RPMI8226 (cell line): ENCODE measurements at regions not wholly inside any gene's neighbourhood (a gene's known extent, or its start where the extent isn't known, plus 50 kb on each side); places are given as distances from the start of the nearest gene placed in this dataset.

Source experiments
- DNase-seq: peaks from one replicate; pipeline ENCODE4 v3.0.0-alpha.2; 2015

DNA sequence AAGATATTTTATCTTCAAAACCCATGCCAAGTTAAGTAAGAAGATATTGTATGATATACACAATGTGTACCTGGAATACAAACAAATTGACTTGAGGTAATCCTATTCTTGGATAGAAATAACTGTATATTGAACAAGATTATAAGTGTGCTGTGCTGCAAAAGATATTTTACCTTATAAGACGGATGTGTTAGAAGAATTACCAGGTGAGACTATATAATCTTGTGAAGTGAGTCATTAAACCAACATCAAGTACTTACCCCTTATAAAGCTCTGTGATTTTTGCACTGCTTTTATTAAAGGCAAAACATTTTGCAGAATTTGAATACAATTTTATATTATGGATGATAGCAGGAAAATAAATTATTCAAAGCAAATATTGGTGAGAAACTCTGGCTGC lies 570.0 kb downstream of the MMUT start:
- DNase-seq = no peak

DNA sequence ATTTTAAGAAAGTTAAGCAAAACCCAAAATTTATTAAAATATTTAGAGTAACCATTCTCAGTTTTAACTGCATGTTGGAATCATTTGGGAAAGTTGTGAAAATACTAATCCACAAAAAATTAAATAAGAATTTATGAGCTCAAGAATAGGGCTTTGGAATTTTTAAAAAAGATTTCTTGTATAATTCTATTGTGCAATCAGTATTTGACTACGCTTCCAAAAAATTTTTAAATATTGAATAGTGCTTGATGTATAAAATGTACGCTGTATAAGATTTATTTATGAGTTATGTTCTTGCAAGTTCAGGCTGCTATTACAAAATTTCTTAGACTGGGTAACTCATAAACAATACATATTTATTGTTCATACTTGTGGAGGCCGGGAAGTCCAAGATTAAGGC lies 571.7 kb downstream of the MMUT start:
- no peak for DNase-seq

DNA sequence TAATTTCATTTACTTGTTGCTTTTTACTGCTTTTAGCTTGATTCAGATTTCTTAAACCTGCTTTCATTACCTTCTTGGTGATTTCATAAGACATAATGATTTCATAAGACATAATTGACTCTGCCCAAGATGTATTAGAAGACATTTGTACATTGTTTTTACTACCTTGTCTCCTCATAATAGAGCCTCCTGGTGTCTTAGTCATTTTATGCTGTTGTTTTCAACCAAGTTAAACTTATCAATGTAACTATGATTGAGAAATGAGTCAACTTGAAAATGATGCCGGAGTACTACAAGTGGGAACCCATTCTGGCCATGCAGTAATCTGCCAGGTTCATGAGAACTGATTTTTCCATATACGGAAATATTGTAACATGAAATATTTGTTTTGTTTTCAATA lies 573.6 kb downstream of the MMUT start:
- no peak for DNase-seq

DNA sequence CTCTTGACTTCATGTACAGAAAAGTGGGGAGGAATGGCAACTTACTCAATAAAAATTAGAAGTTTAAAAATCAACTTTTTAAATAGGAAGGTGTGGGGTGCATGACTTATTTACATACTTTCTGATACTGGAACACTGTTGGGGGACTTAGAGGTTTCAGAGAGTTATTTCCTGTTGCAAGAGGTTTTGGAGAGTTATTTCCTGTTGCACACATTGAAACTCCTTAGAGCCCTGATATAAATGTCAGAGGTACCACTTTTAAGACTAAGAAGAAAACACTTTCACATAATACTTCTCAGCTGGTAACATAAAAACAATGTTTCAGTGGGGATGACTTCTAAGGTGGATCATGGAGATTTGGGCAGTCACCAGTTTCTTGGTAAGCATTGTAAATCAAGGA lies 579.9 kb downstream of the MMUT start:
- no peak for DNase-seq

DNA sequence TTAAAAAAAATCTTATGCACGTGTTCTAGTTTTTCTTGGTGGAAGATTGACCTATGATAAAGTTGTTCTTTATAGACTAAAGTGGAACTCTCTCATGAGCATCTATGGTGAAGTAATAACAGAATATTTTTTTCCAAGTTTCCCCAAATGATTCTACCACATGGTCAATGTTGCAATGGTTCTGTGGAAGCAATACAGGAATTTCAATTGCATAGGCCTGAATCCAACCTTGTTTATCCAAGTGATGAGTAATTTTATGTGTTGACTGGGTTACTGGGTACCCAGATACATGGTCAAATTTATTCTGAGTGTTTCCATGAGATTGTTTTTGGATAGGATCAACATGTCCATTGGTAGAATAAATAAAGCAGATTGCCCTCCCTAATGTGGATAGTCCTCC lies 581.5 kb downstream of the MMUT start:
- no peak for DNase-seq

DNA sequence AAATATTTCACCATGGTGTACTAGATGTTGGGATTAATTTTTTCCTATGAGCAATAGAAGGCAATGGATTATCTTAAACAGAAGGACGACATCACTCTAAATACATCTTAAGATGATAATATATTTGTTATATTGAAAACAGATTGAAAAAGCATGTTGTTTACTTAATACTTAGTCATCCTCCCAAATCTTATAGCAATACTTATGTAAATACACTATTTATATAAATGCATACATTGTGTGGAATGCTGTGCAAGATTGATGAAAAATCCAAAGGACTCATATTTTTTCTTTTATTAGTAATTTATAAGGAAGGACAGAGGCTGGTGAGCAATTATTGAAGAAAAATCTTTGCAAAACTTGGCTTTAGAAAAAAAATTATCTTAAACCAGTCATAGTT lies 593.5 kb downstream of the MMUT start:
- DNase-seq = no peak

DNA sequence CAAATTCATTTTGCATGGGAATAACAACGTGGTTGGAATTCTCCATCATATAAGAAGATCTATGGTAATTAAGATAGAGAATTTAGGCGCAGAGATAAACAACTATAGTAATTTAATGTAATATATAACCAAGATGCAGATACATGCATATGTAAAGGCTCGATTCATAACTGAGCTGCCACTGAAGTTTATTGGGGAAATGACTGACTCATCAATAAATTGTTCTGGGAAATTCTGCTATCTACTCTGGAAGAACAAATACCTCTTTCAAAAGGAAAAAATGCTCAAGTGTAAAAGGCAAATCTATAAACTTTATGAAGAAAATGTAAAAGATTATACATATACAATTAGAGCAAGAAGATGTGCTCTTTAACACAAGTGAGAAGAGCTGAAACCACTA lies 596.4 kb downstream of the MMUT start:
- no peak for DNase-seq

DNA sequence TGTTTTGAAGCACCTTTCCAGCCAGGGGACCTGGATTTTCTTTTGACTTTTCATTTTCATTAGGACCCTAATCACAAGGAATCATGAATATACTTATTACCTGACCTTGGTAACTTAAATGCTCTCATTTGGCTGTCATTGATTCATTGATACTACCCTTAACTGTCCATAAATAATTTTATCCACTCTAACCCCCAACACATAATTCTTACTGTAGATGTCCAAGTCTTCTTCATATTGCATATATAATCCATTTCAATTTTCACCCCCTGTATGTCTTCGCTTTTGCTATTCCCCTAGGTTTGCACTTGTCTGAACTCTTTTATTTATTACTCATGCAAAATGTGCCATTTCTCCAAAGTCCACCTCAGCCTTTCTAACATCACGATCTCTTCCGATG lies 602.9 kb downstream of the MMUT start:
- DNase-seq = no peak

DNA sequence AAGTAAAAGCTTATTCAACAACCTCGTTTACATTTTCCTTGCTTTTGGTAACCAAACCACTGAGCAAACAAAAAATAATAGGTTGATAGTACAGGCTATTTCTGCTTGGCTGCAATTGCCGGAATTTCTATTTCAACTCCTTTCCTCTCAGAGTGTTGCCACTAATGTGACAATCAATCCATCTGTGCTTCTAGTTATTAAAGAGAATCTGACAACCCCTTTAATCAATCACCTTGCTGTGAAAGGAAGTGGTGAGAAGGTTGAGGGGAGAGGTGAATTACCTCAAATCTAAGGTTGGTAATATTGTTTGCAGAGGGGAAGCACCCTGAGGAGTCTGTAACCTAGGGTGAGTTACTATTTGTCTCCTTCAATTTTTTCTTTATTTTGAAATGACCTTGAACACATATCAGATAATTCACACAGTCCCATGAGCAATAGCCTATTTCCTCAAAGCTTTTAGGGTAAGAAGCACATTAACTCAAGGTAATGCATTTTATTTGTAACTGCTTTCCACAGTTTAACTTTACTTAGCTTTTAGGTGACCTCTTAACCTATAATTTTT lies 603.4 kb downstream of the MMUT start:
- DNase-seq = no peak

DNA sequence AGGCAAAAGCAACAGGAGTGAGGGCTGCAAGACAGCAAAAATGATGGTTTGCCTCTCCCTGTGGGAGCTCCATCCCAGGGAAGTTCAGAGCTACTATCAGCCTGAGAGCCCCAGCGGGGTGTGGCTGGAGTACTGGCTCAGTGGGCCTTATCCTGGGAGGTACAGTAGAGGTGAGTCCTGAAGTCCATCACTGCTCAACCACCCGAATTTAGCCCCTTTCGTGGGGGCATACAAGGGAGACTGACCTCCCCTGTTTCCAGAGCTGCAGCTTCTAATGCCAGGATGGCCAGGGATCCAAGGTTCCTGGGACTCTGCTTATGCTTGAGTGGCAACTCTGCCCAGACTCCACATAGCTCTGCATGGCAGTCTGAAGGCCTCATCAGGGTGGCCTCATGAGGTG lies 617.8 kb downstream of the MMUT start:
- DNase-seq = no peak

DNA sequence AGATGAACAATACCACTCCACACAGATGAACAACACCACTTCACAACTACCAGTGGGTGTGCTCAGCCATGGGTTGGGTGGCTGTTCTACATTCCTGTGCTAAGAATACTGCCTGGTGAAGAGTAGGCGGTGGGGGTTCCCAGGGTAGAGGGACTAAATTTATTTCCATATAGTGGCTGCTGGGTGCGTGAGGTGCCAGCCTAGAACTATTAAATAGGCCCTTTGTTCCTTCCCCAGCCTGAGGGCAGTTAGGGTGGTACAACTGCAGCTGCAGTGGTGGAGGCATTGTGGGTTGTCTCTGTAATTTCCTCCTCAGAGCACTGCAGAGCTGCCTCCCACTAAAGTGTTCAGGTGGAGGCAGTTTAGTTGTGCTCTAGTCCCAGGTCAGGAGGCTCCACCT lies 618.4 kb downstream of the MMUT start:
- no peak for DNase-seq

DNA sequence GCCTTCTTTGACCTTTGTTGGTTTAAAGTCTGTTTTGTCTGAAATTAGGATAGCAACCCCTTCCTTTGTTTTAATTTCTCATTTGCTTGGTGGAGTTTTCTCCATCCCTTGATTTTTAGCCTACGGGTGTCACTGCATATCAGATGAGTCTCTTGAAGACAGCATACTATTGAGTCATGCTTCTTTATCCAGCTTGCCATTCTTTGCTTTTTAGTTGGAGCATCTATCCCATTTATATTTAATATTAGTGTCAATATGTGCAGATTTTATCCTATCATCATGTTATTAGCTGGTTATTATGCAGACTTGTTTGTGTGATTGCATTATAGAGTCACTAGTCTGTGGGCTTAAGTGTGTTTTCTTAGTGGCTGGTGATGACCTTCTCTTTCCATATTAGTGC lies 622.2 kb downstream of the MMUT start:
- DNase-seq = no peak

DNA sequence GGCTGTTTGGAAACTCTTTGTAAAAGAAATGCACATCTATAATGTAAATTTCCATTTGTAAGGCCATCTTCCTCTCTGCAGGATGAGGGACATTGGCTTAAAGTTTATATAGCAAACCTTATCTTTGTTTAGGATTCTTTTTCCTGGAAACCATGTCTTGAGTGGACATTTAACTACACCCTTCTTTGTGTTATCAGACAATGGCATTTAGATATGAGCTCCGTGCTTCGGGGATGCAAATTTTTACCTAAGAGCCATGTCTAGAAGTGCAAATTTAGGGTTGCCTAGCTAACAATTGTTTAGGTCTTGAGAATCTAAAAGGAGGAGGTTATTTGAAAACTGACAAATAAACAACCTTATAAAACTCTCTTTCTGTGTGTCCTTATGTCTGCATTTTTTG lies 623.8 kb downstream of the MMUT start:
- DNase-seq = no peak

DNA sequence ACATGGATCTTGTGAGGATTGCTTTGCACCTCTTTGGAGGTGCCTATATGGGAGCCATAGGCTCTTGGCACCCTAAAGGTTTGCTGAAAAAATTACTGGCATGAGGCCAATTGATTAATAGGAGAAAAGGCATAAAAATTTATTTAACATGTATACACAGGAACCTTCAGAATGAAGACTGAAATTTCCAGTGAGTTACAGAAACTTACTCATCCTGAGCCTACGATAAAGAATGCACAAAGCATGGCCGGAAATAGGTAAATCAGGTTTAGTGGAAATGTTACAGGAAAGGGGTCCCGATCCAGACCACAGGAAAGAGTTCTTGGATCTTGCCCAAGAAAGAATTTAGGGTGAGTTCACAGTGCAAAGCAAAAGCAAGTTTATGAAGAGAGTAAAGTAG lies 625.3 kb downstream of the MMUT start:
- no peak for DNase-seq

DNA sequence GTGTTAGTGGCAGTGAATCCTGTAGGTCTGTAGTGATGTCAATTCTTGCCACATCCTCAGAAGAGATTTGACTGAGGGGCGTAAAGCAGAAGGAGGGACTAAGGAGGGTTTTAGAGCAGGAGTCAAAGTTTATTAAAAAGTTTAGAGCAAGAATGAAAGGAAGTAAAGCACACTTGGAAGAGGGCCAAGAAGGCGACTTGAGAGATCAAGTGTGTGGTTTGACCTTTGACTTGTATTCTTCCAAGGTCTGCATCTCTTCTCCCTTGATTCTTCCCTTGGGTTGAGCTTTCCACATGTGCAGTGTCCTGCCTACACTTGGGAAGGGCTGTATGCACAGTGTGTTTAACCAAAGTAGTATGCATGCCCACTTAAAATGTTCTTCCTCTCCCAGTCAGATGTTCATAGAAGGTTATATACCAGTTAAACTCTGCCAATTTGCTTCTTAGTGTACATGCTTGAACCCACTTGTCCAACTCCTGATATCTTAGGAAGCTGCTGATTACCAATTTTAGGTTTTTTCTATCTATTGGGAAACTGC lies 627.6 kb downstream of the MMUT start:
- DNase-seq = peak; percentile 4

DNA sequence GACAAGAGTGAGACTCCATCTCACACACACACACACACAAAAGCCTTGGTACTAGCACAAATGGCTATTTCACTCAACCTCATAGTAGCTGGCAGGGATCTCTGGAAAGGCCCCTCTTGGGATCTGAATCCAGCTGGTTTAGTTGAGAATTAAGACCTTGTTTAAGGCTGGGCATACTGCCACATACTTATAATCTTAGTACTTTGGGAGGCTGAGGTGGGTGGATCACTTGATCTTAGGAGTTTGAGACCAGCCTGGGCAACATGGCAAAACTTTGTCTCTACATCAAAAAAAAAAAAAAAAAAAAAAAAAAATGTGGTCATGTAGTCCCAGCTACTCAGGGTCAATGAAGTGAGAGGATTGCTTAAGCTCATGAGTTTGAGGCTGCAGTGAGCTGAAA lies 628.3 kb downstream of the MMUT start:
- DNase-seq = no peak

DNA sequence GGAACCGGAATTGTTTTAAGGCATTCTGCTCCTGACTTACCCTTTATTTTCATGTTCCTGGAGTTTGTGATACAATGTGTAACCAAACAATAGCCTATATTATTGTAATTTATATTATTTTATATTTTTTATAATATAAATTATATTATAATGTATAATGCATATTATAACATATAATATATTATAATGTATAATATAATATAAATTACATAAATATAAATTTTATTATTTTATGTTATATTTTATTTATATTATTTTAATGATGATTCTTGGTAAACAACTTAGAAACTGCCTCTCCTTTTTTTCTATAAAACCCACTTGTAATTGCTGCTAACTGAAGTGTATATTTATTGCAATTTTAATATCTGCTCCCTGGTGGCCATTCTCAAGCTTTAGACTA lies 629.1 kb downstream of the MMUT start:
- no peak for DNase-seq

DNA sequence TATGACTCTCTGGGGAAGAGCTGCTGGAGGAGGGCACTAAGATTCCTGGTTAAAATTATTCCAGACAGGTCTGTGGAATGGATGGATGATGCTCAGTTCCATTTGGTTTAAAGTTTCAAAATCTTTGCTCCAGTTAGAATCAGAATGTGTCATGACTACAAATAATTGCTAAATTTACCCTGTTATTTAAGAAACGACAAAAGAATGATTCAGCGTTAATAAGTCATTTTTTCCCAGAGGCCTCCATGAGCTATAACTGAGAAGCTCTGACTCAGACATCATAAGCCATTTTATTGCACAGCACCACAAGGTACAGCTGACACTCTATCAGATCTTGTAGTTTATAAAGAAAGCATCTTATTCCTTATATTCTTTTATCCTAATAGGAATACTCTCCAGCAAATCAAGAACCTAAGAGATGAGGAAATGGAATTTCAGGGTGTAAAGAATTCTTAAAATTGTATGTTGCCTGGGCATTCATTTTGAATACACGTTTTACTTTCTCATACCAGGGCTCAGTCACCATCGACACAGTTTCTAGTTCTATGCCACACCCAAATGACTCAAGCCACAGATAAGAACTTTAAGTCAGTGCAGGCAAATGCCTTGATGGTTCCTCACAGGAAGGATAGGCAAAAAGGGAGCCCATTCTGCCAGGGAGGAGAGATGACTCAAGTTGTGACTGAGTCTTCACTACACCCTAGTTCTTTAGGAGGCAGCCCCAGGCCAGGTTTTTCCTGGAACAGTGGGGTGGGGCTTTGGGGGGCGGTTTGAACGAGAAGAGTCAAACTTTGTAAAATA lies 636.0 kb downstream of the MMUT start:
- no peak for DNase-seq

DNA sequence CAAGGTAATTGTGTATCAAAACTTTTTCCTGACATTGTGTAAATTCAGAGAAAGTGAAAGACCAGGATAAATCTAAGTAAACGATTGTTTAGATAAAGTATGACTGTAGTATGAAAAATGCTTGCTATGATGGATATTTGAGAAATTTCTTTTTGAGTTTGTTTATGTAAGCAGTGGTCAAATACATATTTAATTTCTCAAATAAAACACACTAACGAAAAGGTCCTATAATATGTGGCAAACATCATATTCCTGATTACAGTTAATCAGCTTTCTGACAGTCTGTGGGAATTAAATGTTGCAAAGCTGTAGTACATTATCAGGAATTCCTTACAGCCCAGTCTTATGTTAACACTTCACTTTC lies 636.9 kb downstream of the MMUT start:
- no peak for DNase-seq

DNA sequence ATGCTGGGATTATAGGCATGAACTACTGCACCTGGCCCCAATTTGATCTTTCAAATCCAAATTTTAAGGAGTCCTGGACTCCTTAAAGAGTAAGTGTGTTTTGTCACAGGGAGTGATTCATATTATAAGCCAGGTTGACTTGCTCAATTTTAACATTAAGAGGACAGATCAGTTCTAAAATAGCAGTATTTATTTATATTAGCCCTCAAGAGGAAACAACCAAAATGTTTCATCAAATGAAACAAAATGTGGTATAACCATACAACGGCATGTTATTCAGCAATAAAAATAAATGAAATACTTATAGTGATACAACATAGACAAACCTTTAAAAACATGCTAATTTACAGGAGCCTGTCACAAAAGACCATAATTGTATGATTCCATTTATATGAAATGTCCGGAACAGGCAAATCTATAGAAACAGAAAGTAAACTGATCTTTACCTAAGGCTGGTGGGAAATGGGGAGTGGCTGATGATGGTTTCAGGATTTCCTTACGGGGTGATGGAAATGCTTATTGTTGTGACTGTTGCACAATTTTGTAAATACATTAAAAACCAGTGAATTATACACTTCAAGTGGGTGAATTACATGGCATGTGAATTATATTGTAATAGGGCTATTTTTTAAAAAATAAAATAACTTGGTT lies 637.4 kb downstream of the MMUT start:
- DNase-seq = no peak

DNA sequence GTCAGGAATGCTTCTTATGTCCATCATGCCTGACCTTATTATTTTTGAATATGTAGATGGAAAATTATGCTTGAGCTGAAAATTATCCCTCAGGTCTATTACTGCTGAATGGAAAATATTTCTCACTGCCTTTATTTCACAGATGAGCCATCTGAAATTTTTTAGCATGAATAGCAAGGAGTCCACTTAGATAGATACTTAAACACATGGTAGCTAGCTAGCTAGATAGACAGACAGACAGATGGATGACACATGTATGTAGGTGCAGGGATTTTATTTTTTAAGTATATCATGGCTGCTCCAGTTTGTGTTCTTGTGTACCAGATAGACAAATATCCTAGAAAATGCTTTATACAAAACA lies 645.0 kb downstream of the MMUT start:
- DNase-seq = no peak

DNA sequence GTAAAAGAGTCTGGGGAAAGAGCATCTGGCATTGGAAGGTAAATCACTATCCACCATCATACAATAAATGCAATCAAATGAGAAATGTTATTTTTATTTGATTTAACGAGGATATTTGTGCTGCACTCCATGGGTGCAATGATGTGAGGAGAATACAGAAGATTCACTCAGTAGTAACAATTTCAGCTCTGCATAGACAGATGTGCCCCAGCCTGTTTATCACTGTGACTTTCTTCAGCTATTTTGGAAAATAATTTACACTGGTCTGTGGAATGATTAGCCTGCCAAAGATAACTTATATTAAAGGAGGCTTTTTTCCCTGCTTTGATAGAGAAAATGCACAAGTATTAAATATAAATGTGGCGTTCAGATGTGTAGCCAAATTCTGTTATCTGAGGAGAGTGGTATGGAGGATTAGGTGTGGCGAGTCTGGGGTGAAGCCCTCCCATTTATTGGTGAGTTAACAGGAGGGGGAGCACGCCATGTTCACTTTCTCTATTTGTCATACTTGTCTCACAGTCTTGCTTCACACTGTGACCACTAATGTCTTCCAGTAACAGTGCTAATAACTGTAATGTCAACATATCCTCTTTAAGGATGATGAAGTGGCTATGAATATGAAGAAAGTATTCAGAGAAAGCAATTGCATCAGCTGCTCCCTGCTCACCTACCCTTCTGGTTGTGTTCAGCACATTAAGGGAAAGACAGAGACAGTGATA lies 645.6 kb downstream of the MMUT start:
- DNase-seq = no peak

DNA sequence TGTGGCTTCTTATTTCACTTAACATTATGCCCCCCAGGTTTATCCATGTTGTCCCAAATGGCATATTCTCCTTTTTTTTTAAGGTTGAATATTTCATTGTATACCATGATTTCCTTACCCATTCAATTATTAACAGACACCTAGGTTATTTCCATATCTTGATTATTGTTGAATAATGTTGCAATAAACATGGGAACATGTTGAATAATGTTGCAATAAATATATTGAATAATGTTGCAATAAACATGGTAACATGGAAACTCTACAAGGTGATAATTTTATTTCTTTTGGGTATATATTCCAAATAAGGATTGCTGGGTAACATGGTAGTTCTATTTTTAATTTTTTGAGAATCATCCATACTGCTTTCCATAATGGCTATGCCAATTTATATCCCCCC lies 648.1 kb downstream of the MMUT start:
- DNase-seq = no peak

DNA sequence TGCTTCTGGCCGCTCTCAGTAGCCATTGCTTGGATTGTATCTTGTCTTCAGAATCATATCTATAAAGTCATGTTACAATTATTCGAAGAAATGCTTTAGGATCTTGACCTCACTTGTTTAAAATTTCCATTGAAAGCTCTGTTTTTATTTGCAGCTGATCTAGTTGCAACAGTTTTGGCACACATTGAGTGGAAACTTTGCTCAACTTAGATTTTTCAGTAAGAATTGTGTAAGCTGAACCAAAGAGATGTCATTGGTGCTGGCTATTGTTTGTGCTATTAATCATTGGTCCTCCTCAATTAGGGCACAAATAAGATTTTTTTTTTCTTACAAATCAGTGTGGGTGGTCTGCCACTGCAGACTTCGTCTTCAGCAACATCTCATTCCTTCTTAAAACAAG lies 649.2 kb downstream of the MMUT start:
- DNase-seq = no peak
